Endothelial cell of umbilical vein (primary cell): ENCODE measurements at regions not wholly inside any gene's neighbourhood (a gene's known extent, or its start where the extent isn't known, plus 50 kb on each side); places are given as distances from the start of the nearest gene placed in this dataset.

Experiments
- CTCF ChIP-seq, 2 donors: IDR thresholded peaks; 1 replicate in 1 of 2; 2 replicates in 1 of 2; pipeline ENCODE4 v1.5.1; 2011; ENCODE audit warnings: low read length in 2 of 2, mild to moderate bottlenecking in 2 of 2, moderate library complexity in 2 of 2, control low read depth in 1 of 2, inconsistent platforms in 1 of 2, low read depth in 1 of 2; ENCODE audit not compliant: insufficient read depth in 1 of 2; ENCODE audit errors: extremely low read depth in 1 of 2
- EZH2 ChIP-seq: IDR thresholded peaks from 2 replicates; pipeline ENCODE4 v1.6.1; 2012; ENCODE audit warnings: borderline replicate concordance, low read depth, mild to moderate bottlenecking, moderate library complexity, low read length, inconsistent platforms; ENCODE audit not compliant: severe bottlenecking
- FOS ChIP-seq: IDR thresholded peaks from 2 replicates; pipeline ENCODE4 v1.6.1; 2011; ENCODE audit warnings: mild to moderate bottlenecking, low read length, moderate library complexity, borderline replicate concordance; ENCODE audit not compliant: insufficient read depth
- POLR2AphosphoS5 ChIP-seq: IDR thresholded peaks from 2 replicates; pipeline ENCODE4 v1.6.1; 2012; ENCODE audit warnings: low read depth, mild to moderate bottlenecking, control low read depth, low read length, moderate library complexity; ENCODE audit not compliant: insufficient read depth

- TF ChIP-seq FOS (no peak), POLR2AphosphoS5 (no peak), CTCF (IDR thresholded peaks at IDR 0.05; ENCODE audit: extremely low read depth in 1 of 2, insufficient read depth in 1 of 2, low read depth in 1 of 2, low read length in 2 of 2) (no peak), EZH2 (no peak)
Measured at GRCh38 chr3:94775746-94776145, 712.9 kb downstream of the NSUN3 start.
